Spleen (tissue), 11 donors: ENCODE measurements at regions not wholly inside any gene's neighbourhood (a gene's known extent, or its start where the extent isn't known, plus 50 kb on each side); places are given as distances from the start of the nearest gene placed in this dataset.
A peak's percentile ranks its signal among the peaks of the same experiment; 100 is the strongest.
"Not testable (repeated sequence)": the region's sequence is repeated elsewhere in the genome, so short reads cannot be mapped to it uniquely, and the experiment has no call there.

Experiments
- DNase-seq: peaks from one replicate; pipeline ENCODE4 v3.0.0-alpha.2; 2020
- H3K27ac ChIP-seq, 8 donors: fragments of 200-600 bp; sonication (generic) in 7 of 8; 1 replicate in 4 of 8; 2 replicates in 4 of 8; pipeline versions ENCODE4 v1.5.0 to v1.8.0; 2016 to 2021; ENCODE audit warnings: inconsistent platforms in 4 of 8, mild to moderate bottlenecking in 4 of 8, moderate library complexity in 1 of 8
- H3K27me3 ChIP-seq, 7 donors: fragments of 200-600 bp; sonication (generic) in 6 of 7; replicated peaks in 1 of 7; 1 replicate in 4 of 7; 2 replicates in 3 of 7; pipeline versions ENCODE4 v1.5.0 to v1.8.0; 2016 to 2021; ENCODE audit warnings: inconsistent platforms in 3 of 7, mild to moderate bottlenecking in 1 of 7
- H3K36me3 ChIP-seq, 6 donors: fragments of 200-600 bp; sonication (generic) in 5 of 6; 1 replicate in 4 of 6; 2 replicates in 2 of 6; pipeline versions ENCODE4 v1.5.0 to v1.8.0; 2016 to 2021; ENCODE audit warnings: inconsistent platforms in 2 of 6
- H3K4me1 ChIP-seq, 6 donors: fragments of 200-600 bp; sonication (generic) in 5 of 6; 1 replicate in 3 of 6; 2 replicates in 3 of 6; pipeline versions ENCODE4 v1.5.0 to v1.8.0; 2016 to 2021; ENCODE audit warnings: inconsistent platforms in 3 of 6
- H3K4me3 ChIP-seq, 8 donors: fragments of 200-600 bp; sonication (generic) in 7 of 8; 1 replicate in 4 of 8; 2 replicates in 4 of 8; pipeline versions ENCODE4 v1.5.0 to v1.8.0; 2016 to 2021; ENCODE audit warnings: inconsistent platforms in 4 of 8, mild to moderate bottlenecking in 4 of 8, moderate library complexity in 2 of 8
- H3K9me3 ChIP-seq, 8 donors: fragments of 200-600 bp; sonication (generic) in 7 of 8; 1 replicate in 4 of 8; 2 replicates in 4 of 8; pipeline versions ENCODE4 v1.5.0 to v1.8.0; 2016 to 2021; ENCODE audit warnings: inconsistent platforms in 4 of 8
- CTCF ChIP-seq, 11 experiments: fragments of 200-600 bp in 7 of 11; fragments of 450-650 bp in 4 of 11; sonication (generic) in 4 of 11; IDR thresholded peaks in 8 of 11; conservative IDR thresholded peaks in 3 of 11; 1 replicate in 7 of 11; 2 replicates in 4 of 11; pipeline versions ENCODE4 v1.4.0 to v1.8.0; 2016 to 2021; ENCODE audit warnings: antibody characterized with exemption in 11 of 11, inconsistent platforms in 4 of 11, mild to moderate bottlenecking in 1 of 11
- POLR2A ChIP-seq, 3 donors: fragments of 450-650 bp; IDR thresholded peaks; one replicate each; pipeline ENCODE4 v1.5.1; 2017; ENCODE audit warnings: antibody characterized with exemption in 3 of 3, mild to moderate bottlenecking in 1 of 3
- POLR2AphosphoS5 ChIP-seq, 3 donors: sonication (generic); formaldehyde crosslinking; IDR thresholded peaks; one replicate each; pipeline ENCODE4 v1.5.1; 2017; ENCODE audit warnings: antibody characterized with exemption in 3 of 3
- WGBS, 5 donors: extraction: QIAGEN DNeasy Blood & Tissue Kit in 3 of 5; methylation state at CpG; one replicate each; pipeline versions ENCODE4 v1.1.5 to v1.1.7; 2013 to 2018; 5-methylcytosine and 5-hydroxymethylcytosine counted together
- intact Hi-C: fragments of 100-400 bp; cut with DNase I; formaldehyde crosslinking; loops from one replicate; pipeline ENCODE4 v1.15.0; 2023; ENCODE audit warnings: low total_unique reads
- donor health status: healthy with polysubstance abuse.
- donor health status: DM: no; HTN: no; CAD: no; lungs with moderate emphysema.
- donor health status: DM: no; HTN: no; CAD: no.
- donor health status: Bipolar disorder and iron deficiency.
- donor health status: healthy.
- donor health status: DM: no; HTN: no; CAD: no.
- donor health status: DM: yes; HTN: yes; CAD: no.

GRCh38 chr16:21487956-21488355, 111.4 kb upstream of the METTL9 start:
- H3K36me3 ChIP-seq, intact Hi-C loops, H3K27me3 ChIP-seq, H3K4me3 ChIP-seq, DNase-seq, H3K27ac ChIP-seq, H3K9me3 ChIP-seq: not testable (repeated sequence)
- 72 to 90% (median 86%) methylated on average over 2 to 4 of the region's 4 CpGs for WGBS, 5 donors
- peaks cover 0 to 14% (median 8%) of the 10 kb centered on the region in 6 donors for H3K4me1 ChIP-seq

- H3K9me3 ChIP-seq, H3K27ac ChIP-seq, H3K4me3 ChIP-seq, intact Hi-C loops, H3K36me3 ChIP-seq, H3K27me3 ChIP-seq: not testable (repeated sequence)
- peak; percentile 35 for DNase-seq
- H3K4me1 ChIP-seq = peaks cover 0 to 24% (median 12%) of the 10 kb centered on the region in 6 donors
- WGBS, 5 donors = 67 to 87% (median 70%) methylated on average over 5 to 7 of the region's 9 CpGs
These were observed 100.3 kb upstream of the METTL9 start for GRCh38 chr16:21499046-21499445.

GRCh38 chr16:21501223-21501868, 98.0 kb upstream of the METTL9 start:
- WGBS, 5 donors = 0 to 2% (median 1%) methylated on average over 13 to 40 of the region's 51 CpGs
- intact Hi-C loops = not testable (repeated sequence)
- peak; percentile 96 for DNase-seq

GRCh38 chr16:21501869-21502667, 97.3 kb upstream of the METTL9 start:
- WGBS, 5 donors = 0 to 1% (median 1%) methylated on average over 7 to 91 of the region's 91 CpGs
- TF ChIP-seq CTCF (IDR thresholded peaks at IDR 0.05 in 8 of 11, conservative IDR thresholded peaks at IDR 0.05 in 3 of 11) = peak in 1 of 11 experiments; percentile 18
- peak; percentile 94 to 96 (median 96) for TF ChIP-seq POLR2AphosphoS5 (IDR thresholded peaks at IDR 0.05)
- peak; percentile 59 to 83 (median 75) for TF ChIP-seq POLR2A (IDR thresholded peaks at IDR 0.05)
- H3K4me1 ChIP-seq = peaks cover 15 to 53% (median 34%) of the 10 kb centered on the region in 6 donors
- peaks cover 0 to 6% (median 0%) of the 10 kb centered on the region in 6 donors for H3K36me3 ChIP-seq
- H3K27ac ChIP-seq = peak overlapping the region; percentile 86 to 99 (median 96)
- no peaks in the 10 kb centered on the region for H3K27me3 ChIP-seq
- peak overlapping the region; percentile 65 to 98 (median 85) for H3K4me3 ChIP-seq
- DNase-seq = peak; percentile 100
- intact Hi-C loops = no loop called here
- no peaks in the 10 kb centered on the region for H3K9me3 ChIP-seq

More at GRCh38 chr16:21501223-21501868, 98.0 kb upstream of the METTL9 start:
- Histone ChIP-seq H3K4me1 (peaks cover 8 to 46% (median 27%) of the 10 kb centered on the region in 6 donors), H3K27ac (peak overlapping the region; percentile 86 to 99 (median 96)), H3K4me3 (peak overlapping the region; percentile 65 to 98 (median 85))
- H3K27me3 ChIP-seq, H3K36me3 ChIP-seq, H3K9me3 ChIP-seq: not testable (repeated sequence)

GRCh38 chr16:21503574-21503920, 95.8 kb upstream of the METTL9 start:
- H3K9me3 ChIP-seq, intact Hi-C loops, H3K4me3 ChIP-seq, H3K27me3 ChIP-seq, DNase-seq: not testable (repeated sequence)
- H3K4me1 ChIP-seq = peaks cover 24 to 68% (median 48%) of the 10 kb centered on the region in 6 donors
- WGBS, 5 donors = 83 to 87% (median 86%) methylated on average over 6 of the region's 6 CpGs
- peak overlapping the region in 3 of 8 donors; percentile 93 to 98 (median 95) for H3K27ac ChIP-seq
- H3K36me3 ChIP-seq = peaks cover 0 to 14% (median 0%) of the 10 kb centered on the region in 6 donors

GRCh38 chr16:21503941-21504832, 95.2 kb upstream of the METTL9 start:
- Histone ChIP-seq H3K27ac (peak overlapping the region in 2 of 8 donors; percentile 7 to 95), H3K4me1 (peaks cover 31 to 74% (median 55%) of the 10 kb centered on the region in 6 donors), H3K36me3 (peaks cover 0 to 14% (median 0%) of the 10 kb centered on the region in 6 donors)
- WGBS, 5 donors = 89 to 95% (median 93%) methylated on average over 17 of the region's 17 CpGs
- H3K9me3 ChIP-seq, intact Hi-C loops, H3K27me3 ChIP-seq, H3K4me3 ChIP-seq: not testable (repeated sequence)
- peak; percentile 76 for DNase-seq

GRCh38 chr16:21505751-21506520, 93.4 kb upstream of the METTL9 start:
- peaks cover 0 to 24% (median 0%) of the 10 kb centered on the region in 6 donors for H3K36me3 ChIP-seq
- H3K4me3 ChIP-seq, H3K9me3 ChIP-seq, H3K27me3 ChIP-seq, intact Hi-C loops: not testable (repeated sequence)
- peak overlapping the region in 7 of 8 donors; percentile 29 to 85 (median 80) for H3K27ac ChIP-seq
- peaks cover 48 to 85% (median 67%) of the 10 kb centered on the region in 6 donors for H3K4me1 ChIP-seq
- 67 to 80% (median 77%) methylated on average over 6 of the region's 6 CpGs for WGBS, 5 donors
- DNase-seq = peak; percentile 38
